ENCODE measurements at regions not wholly inside any gene's neighbourhood (a gene's known extent, or its start where the extent isn't known, plus 50 kb on each side); places are given as distances from the start of the nearest gene placed in this dataset.
A peak's percentile ranks its signal among the peaks of the same experiment; 100 is the strongest.

GRCh38 chr6:168247443-168248147 lies 72.0 kb downstream of the DACT2 start:
- H3K9ac ChIP-seq (ENCODE audit: low read depth in 2 of 2, low read length in 2 of 2) = no peak overlapping the region
- peak; percentile 84 for DNase-seq
- H3K9me3 ChIP-seq = no peaks in the 10 kb centered on the region
- H3K4me3 ChIP-seq = no peak overlapping the region
- intact Hi-C loops (cut with DNase I) = no loop called here
- H3K4me1 ChIP-seq = peaks cover 10% of the 10 kb centered on the region
- TF ChIP-seq, protein P1, sequence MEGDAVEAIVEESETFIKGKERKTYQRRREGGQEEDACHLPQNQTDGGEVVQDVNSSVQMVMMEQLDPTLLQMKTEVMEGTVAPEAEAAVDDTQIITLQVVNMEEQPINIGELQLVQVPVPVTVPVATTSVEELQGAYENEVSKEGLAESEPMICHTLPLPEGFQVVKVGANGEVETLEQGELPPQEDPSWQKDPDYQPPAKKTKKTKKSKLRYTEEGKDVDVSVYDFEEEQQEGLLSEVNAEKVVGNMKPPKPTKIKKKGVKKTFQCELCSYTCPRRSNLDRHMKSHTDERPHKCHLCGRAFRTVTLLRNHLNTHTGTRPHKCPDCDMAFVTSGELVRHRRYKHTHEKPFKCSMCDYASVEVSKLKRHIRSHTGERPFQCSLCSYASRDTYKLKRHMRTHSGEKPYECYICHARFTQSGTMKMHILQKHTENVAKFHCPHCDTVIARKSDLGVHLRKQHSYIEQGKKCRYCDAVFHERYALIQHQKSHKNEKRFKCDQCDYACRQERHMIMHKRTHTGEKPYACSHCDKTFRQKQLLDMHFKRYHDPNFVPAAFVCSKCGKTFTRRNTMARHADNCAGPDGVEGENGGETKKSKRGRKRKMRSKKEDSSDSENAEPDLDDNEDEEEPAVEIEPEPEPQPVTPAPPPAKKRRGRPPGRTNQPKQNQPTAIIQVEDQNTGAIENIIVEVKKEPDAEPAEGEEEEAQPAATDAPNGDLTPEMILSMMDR (IDR thresholded peaks at IDR 0.05) = no peak
- H3K27me3 ChIP-seq = no peaks in the 10 kb centered on the region
- no peak overlapping the region for H3K27ac ChIP-seq
- no peaks in the 10 kb centered on the region for H3K36me3 ChIP-seq

GRCh38 chr6:168244961-168245551 lies 74.5 kb downstream of the DACT2 start:
- intact Hi-C loops (cut with DNase I) = no loop called here
- Histone ChIP-seq H3K36me3 (no peaks in the 10 kb centered on the region), H3K9ac (ENCODE audit: low read depth in 2 of 2, low read length in 2 of 2) (no peak overlapping the region), H3K9me3 (no peaks in the 10 kb centered on the region), H3K27ac (no peak overlapping the region), H3K4me1 (peaks cover 10% of the 10 kb centered on the region), H3K4me3 (no peak overlapping the region), H3K27me3 (no peaks in the 10 kb centered on the region)
- no peak for DNase-seq
- TF ChIP-seq, protein P1 (IDR thresholded peaks at IDR 0.05) = no peak

GRCh38 chr6:168243812-168244376 lies 75.7 kb downstream of the DACT2 start:
- H3K9ac ChIP-seq (ENCODE audit: low read depth in 2 of 2, low read length in 2 of 2) = no peak overlapping the region
- no peak for DNase-seq
- H3K4me1 ChIP-seq = peaks cover 10% of the 10 kb centered on the region
- no peaks in the 10 kb centered on the region for H3K27me3 ChIP-seq
- H3K27ac ChIP-seq = no peak overlapping the region
- H3K4me3 ChIP-seq = no peak overlapping the region
- H3K36me3 ChIP-seq = no peaks in the 10 kb centered on the region
- intact Hi-C loops (cut with DNase I) = no loop called here
- TF ChIP-seq, protein P1 (IDR thresholded peaks at IDR 0.05) = no peak
- H3K9me3 ChIP-seq = no peaks in the 10 kb centered on the region

DNA sequence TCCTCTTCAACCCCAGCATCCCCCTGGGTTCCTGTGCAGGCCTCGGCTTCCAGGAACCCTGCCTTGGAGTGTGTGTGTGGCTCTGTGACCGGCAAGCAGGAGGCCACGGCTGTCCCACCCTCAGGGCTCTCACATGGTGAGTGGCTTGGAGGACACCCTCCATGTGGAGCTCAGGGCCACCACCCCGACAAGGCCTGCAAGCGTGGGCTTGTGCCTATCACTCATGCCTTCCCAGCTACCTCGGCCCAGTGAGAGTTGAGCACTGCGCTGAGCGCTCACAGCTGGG lies 76.7 kb downstream of the DACT2 start:
- Histone ChIP-seq H3K9me3 (no peaks in the 10 kb centered on the region), H3K36me3 (no peaks in the 10 kb centered on the region), H3K9ac (ENCODE audit: low read depth in 2 of 2, low read length in 2 of 2) (no peak overlapping the region), H3K27ac (no peak overlapping the region), H3K4me3 (no peak overlapping the region), H3K4me1 (peaks cover 8% of the 10 kb centered on the region), H3K27me3 (no peaks in the 10 kb centered on the region)
- intact Hi-C loops (cut with DNase I) = no loop called here
- TF ChIP-seq, protein P1 (IDR thresholded peaks at IDR 0.05) = no peak
- DNase-seq = no peak

- no peak overlapping the region for H3K27ac ChIP-seq
Measured at GRCh38 chr6:168242111-168242939, 77.3 kb downstream of the DACT2 start.

More at GRCh38 chr6:168242111-168242939, 77.3 kb downstream of the DACT2 start:
- Histone ChIP-seq H3K4me1 (peaks cover 3% of the 10 kb centered on the region), H3K36me3 (no peaks in the 10 kb centered on the region), H3K9ac (ENCODE audit: low read depth in 2 of 2, low read length in 2 of 2) (no peak overlapping the region), H3K9me3 (no peaks in the 10 kb centered on the region), H3K27me3 (no peaks in the 10 kb centered on the region), H3K4me3 (no peak overlapping the region)
- no peak for DNase-seq
- intact Hi-C loops (cut with DNase I) = no loop called here
- TF ChIP-seq, protein P1 (IDR thresholded peaks at IDR 0.05) = no peak
